MM.1S (cell line): ENCODE measurements at regions not wholly inside any gene's neighbourhood (a gene's known extent, or its start where the extent isn't known, plus 50 kb on each side); places are given as distances from the start of the nearest gene placed in this dataset.

Experiments used
- DNase-seq: peaks from one replicate; pipeline ENCODE4 v3.0.0-alpha.2; 2015
- H2AFZ ChIP-seq: fragments of 300-600 bp; sonication (generic); 2 replicates; pipeline ENCODE4 v1.6.0; 2016; ENCODE audit warnings: antibody characterized with exemption, low read length
- H3F3A ChIP-seq: fragments of 300-600 bp; sonication (generic); 2 replicates; pipeline ENCODE4 v1.6.1; 2016; ENCODE audit warnings: mild to moderate bottlenecking, antibody characterized with exemption, low read length, moderate library complexity, mixed read lengths; ENCODE audit not compliant: insufficient read depth
- H3K27ac ChIP-seq: fragments of 300-600 bp; sonication (generic); 2 replicates; pipeline ENCODE4 v1.5.1; 2016; ENCODE audit warnings: mild to moderate bottlenecking, low read length
- H3K27me3 ChIP-seq: fragments of 300-600 bp; sonication (generic); replicated peaks from 2 replicates; pipeline ENCODE4 v1.6.0; 2016; ENCODE audit warnings: low read length; ENCODE audit not compliant: insufficient read depth
- H3K36me3 ChIP-seq: fragments of 300-600 bp; sonication (generic); replicated peaks from 2 replicates; pipeline ENCODE4 v1.6.1; 2016; ENCODE audit warnings: mild to moderate bottlenecking, low read length, mixed read lengths; ENCODE audit not compliant: insufficient read depth
- H3K4me1 ChIP-seq: fragments of 300-600 bp; sonication (generic); 2 replicates; pipeline ENCODE4 v1.6.1; 2016; ENCODE audit warnings: low read length, mixed read lengths
- H3K4me2 ChIP-seq: fragments of 300-600 bp; sonication (generic); 2 replicates; pipeline ENCODE4 v1.6.0; 2016; ENCODE audit warnings: low read depth, low read length
- H3K4me3 ChIP-seq: fragments of 300-600 bp; sonication (generic); 2 replicates; pipeline ENCODE4 v1.5.1; 2016; ENCODE audit warnings: low read length, mixed read lengths
- H3K79me2 ChIP-seq: fragments of 300-600 bp; sonication (generic); 2 replicates; pipeline ENCODE4 v1.6.1; 2016; ENCODE audit warnings: mixed run types, low read length, mixed read lengths
- H3K9ac ChIP-seq: fragments of 300-600 bp; sonication (generic); 2 replicates; pipeline ENCODE4 v1.6.1; 2016; ENCODE audit warnings: low read length, mixed read lengths
- H3K9me2 ChIP-seq: fragments of 300-600 bp; sonication (generic); replicated peaks from 2 replicates; pipeline ENCODE4 v1.6.1; 2016; ENCODE audit warnings: mild to moderate bottlenecking, low read length, mixed read lengths; ENCODE audit not compliant: insufficient read depth
- H3K9me3 ChIP-seq: fragments of 300-600 bp; sonication (generic); replicated peaks from 2 replicates; pipeline ENCODE4 v1.6.1; 2016; ENCODE audit warnings: mild to moderate bottlenecking, low read length, mixed read lengths; ENCODE audit not compliant: insufficient read depth
- H4K20me1 ChIP-seq: fragments of 300-600 bp; sonication (generic); 2 replicates; pipeline ENCODE4 v1.6.1; 2016; ENCODE audit warnings: mild to moderate bottlenecking, low read length, moderate library complexity, mixed read lengths; ENCODE audit not compliant: insufficient read depth
- CTCF ChIP-seq: fragments of 300-600 bp; sonication (generic); IDR thresholded peaks from 2 replicates; pipeline ENCODE4 v1.5.1; 2016; ENCODE audit warnings: antibody characterized with exemption, low read length, mixed read lengths
- EZH2 ChIP-seq: fragments of 300-600 bp; sonication (generic); optimal IDR thresholded peaks from 2 replicates; pipeline ENCODE3; 2017; ENCODE audit warnings: low read depth, mild to moderate bottlenecking, antibody characterized with exemption, low read length, mixed read lengths
- EZH2phosphoT487 ChIP-seq: fragments of 300-600 bp; sonication (generic); IDR thresholded peaks from 2 replicates; pipeline ENCODE4 v1.6.1; 2018; ENCODE audit warnings: antibody characterized with exemption, low read length

GRCh38 chrX:28351801-28352200, 235.4 kb upstream of the IL1RAPL1 start:
- Histone ChIP-seq H3K27ac (no peak overlapping the region), H3K9me2 (no peaks in the 10 kb centered on the region), H3K4me1 (no peaks in the 10 kb centered on the region), H3K4me3 (no peak overlapping the region), H3K4me2 (no peak overlapping the region), H3K9ac (no peak overlapping the region), H3K27me3 (no peaks in the 10 kb centered on the region), H3K79me2 (no peaks in the 10 kb centered on the region), H3K9me3 (no peaks in the 10 kb centered on the region), H2AFZ (no peak overlapping the region), H3F3A (no peaks in the 10 kb centered on the region), H4K20me1 (no peaks in the 10 kb centered on the region), H3K36me3 (no peaks in the 10 kb centered on the region)
- no peak for TF ChIP-seq EZH2phosphoT487
- TF ChIP-seq CTCF, result no peak
- TF ChIP-seq EZH2, result no peak
- no peak for DNase-seq

GRCh38 chrX:28349888-28350287, 237.4 kb upstream of the IL1RAPL1 start:
- H3K4me1 ChIP-seq, result no peaks in the 10 kb centered on the region
- DNase-seq, result no peak
- no peaks in the 10 kb centered on the region for H3K9me3 ChIP-seq
- no peaks in the 10 kb centered on the region for H3K27me3 ChIP-seq
- no peak overlapping the region for H3K4me3 ChIP-seq
- H3K4me2 ChIP-seq, result no peak overlapping the region
- H4K20me1 ChIP-seq, result no peaks in the 10 kb centered on the region
- TF ChIP-seq EZH2 (no peak), EZH2phosphoT487 (no peak), CTCF (no peak)
- H3K27ac ChIP-seq, result no peak overlapping the region
- no peaks in the 10 kb centered on the region for H3F3A ChIP-seq
- no peaks in the 10 kb centered on the region for H3K9me2 ChIP-seq
- no peaks in the 10 kb centered on the region for H3K79me2 ChIP-seq
- no peak overlapping the region for H3K9ac ChIP-seq
- H2AFZ ChIP-seq, result no peak overlapping the region
- H3K36me3 ChIP-seq, result no peaks in the 10 kb centered on the region

- H3K9ac ChIP-seq, result no peak overlapping the region
- no peak overlapping the region for H2AFZ ChIP-seq
- DNase-seq, result no peak
- no peaks in the 10 kb centered on the region for H3K79me2 ChIP-seq
- H3F3A ChIP-seq, result no peaks in the 10 kb centered on the region
- no peak overlapping the region for H3K27ac ChIP-seq
- no peak overlapping the region for H3K4me3 ChIP-seq
- no peaks in the 10 kb centered on the region for H3K27me3 ChIP-seq
- no peaks in the 10 kb centered on the region for H3K9me2 ChIP-seq
- H3K36me3 ChIP-seq, result no peaks in the 10 kb centered on the region
- H3K9me3 ChIP-seq, result no peaks in the 10 kb centered on the region
- H3K4me2 ChIP-seq, result no peak overlapping the region
- no peak for TF ChIP-seq CTCF
- no peak for TF ChIP-seq EZH2phosphoT487
- TF ChIP-seq EZH2, result no peak
- no peaks in the 10 kb centered on the region for H4K20me1 ChIP-seq
- H3K4me1 ChIP-seq, result no peaks in the 10 kb centered on the region
Observed at GRCh38 chrX:28347476-28347875, 239.8 kb upstream of the IL1RAPL1 start.

GRCh38 chrX:28329156-28329555, 258.1 kb upstream of the IL1RAPL1 start:
- Histone ChIP-seq H2AFZ (no peak overlapping the region), H3K4me1 (no peaks in the 10 kb centered on the region), H3K36me3 (no peaks in the 10 kb centered on the region), H3K4me3 (no peak overlapping the region), H3K27me3 (no peaks in the 10 kb centered on the region), H3K9me2 (no peaks in the 10 kb centered on the region), H3K9me3 (no peaks in the 10 kb centered on the region), H4K20me1 (no peaks in the 10 kb centered on the region), H3K4me2 (no peak overlapping the region), H3F3A (no peaks in the 10 kb centered on the region), H3K27ac (no peak overlapping the region), H3K79me2 (no peaks in the 10 kb centered on the region), H3K9ac (no peak overlapping the region)
- no peak for DNase-seq
- TF ChIP-seq EZH2phosphoT487, result no peak
- no peak for TF ChIP-seq EZH2
- no peak for TF ChIP-seq CTCF
